Stimulated activated naive CD8-positive, alpha-beta T cell treated with anti-CD3 and anti-CD28 coated beads, Interleukin-15, Interleukin-2, amounts not matched to agents 100 ng/mL and 50 ng/mL, for 24 hours (primary cell): ENCODE measurements at regions not wholly inside any gene's neighbourhood (a gene's known extent, or its start where the extent isn't known, plus 50 kb on each side); places are given as distances from the start of the nearest gene placed in this dataset.
"Not testable (repeated sequence)": the region's sequence is repeated elsewhere in the genome, so short reads cannot be mapped to it uniquely, and the experiment has no call there.

Source experiments
- H3K27ac Mint-ChIP-seq: one replicate; pipeline ENCODE4 v1.8.0; 2021; ENCODE audit warnings: mild to moderate bottlenecking, mixed read lengths
- H3K27me3 Mint-ChIP-seq: one replicate; pipeline ENCODE4 v1.8.0; 2021; ENCODE audit warnings: mixed read lengths
- H3K36me3 Mint-ChIP-seq: one replicate; pipeline ENCODE4 v1.8.0; 2021; ENCODE audit warnings: low read depth, mixed read lengths
- H3K4me1 Mint-ChIP-seq: one replicate; pipeline ENCODE4 v1.8.0; 2021; ENCODE audit warnings: low read depth, mixed read lengths
- H3K4me3 Mint-ChIP-seq: one replicate; pipeline ENCODE4 v1.8.0; 2021; ENCODE audit warnings: mild to moderate bottlenecking, mixed read lengths
- H3K9me3 Mint-ChIP-seq: one replicate; pipeline ENCODE4 v1.8.0; 2021; ENCODE audit warnings: mixed read lengths

- H3K27ac Mint-ChIP-seq, result no peak overlapping the region
- no peaks in the 10 kb centered on the region for H3K9me3 Mint-ChIP-seq
- no peaks in the 10 kb centered on the region for H3K4me1 Mint-ChIP-seq
- peaks cover 5% of the 10 kb centered on the region for H3K36me3 Mint-ChIP-seq
- H3K27me3 Mint-ChIP-seq, result no peaks in the 10 kb centered on the region
- H3K4me3 Mint-ChIP-seq, result no peak overlapping the region
These were observed 51.5 kb upstream of the IFNE start for GRCh38 chr9:21533597-21533996.

- no peaks in the 10 kb centered on the region for H3K27me3 Mint-ChIP-seq
- no peak overlapping the region for H3K4me3 Mint-ChIP-seq
- H3K36me3 Mint-ChIP-seq, result peaks cover 5% of the 10 kb centered on the region
- no peak overlapping the region for H3K27ac Mint-ChIP-seq
- H3K4me1 Mint-ChIP-seq, result no peaks in the 10 kb centered on the region
- H3K9me3 Mint-ChIP-seq, result no peaks in the 10 kb centered on the region
These were observed 53.3 kb upstream of the IFNE start for GRCh38 chr9:21535396-21535795.

GRCh38 chr9:21542787-21543186 is 60.7 kb upstream of the IFNE start:
- Mint-ChIP-seq H3K4me3 (no peak overlapping the region), H3K27ac (no peak overlapping the region), H3K4me1 (peaks cover 8% of the 10 kb centered on the region), H3K27me3 (no peaks in the 10 kb centered on the region), H3K9me3 (peaks cover 4% of the 10 kb centered on the region), H3K36me3 (peaks cover 4% of the 10 kb centered on the region)

- H3K27me3 Mint-ChIP-seq, result peaks cover 2% of the 10 kb centered on the region
- H3K4me1 Mint-ChIP-seq, result peaks cover 9% of the 10 kb centered on the region
- no peak overlapping the region for H3K4me3 Mint-ChIP-seq
- peaks cover 4% of the 10 kb centered on the region for H3K36me3 Mint-ChIP-seq
- H3K27ac Mint-ChIP-seq, result no peak overlapping the region
- H3K9me3 Mint-ChIP-seq, result peaks cover 4% of the 10 kb centered on the region
These were observed 61.1 kb upstream of the IFNE start for GRCh38 chr9:21543187-21543586.

GRCh38 chr9:21543816-21544215 is 61.7 kb upstream of the IFNE start:
- H3K9me3 Mint-ChIP-seq, H3K27me3 Mint-ChIP-seq, H3K4me3 Mint-ChIP-seq, H3K36me3 Mint-ChIP-seq, H3K27ac Mint-ChIP-seq: not testable (repeated sequence)
- H3K4me1 Mint-ChIP-seq, result peaks cover 14% of the 10 kb centered on the region

- Mint-ChIP-seq H3K27ac (no peak overlapping the region), H3K27me3 (peaks cover 3% of the 10 kb centered on the region), H3K4me1 (peaks cover 37% of the 10 kb centered on the region), H3K36me3 (peaks cover 4% of the 10 kb centered on the region), H3K4me3 (no peak overlapping the region), H3K9me3 (peaks cover 4% of the 10 kb centered on the region)
These were observed 64.8 kb upstream of the IFNE start for GRCh38 chr9:21546949-21547348.

GRCh38 chr9:21549251-21549765 is 67.2 kb upstream of the IFNE start:
- H3K27me3 Mint-ChIP-seq, result peaks cover 6% of the 10 kb centered on the region

GRCh38 chr9:21549890-21550289 is 67.8 kb upstream of the IFNE start:
- Mint-ChIP-seq H3K27me3 (peaks cover 6% of the 10 kb centered on the region), H3K36me3 (no peaks in the 10 kb centered on the region), H3K27ac (no peak overlapping the region), H3K4me1 (peaks cover 35% of the 10 kb centered on the region), H3K9me3 (no peaks in the 10 kb centered on the region), H3K4me3 (no peak overlapping the region)

More at GRCh38 chr9:21549251-21549765, 67.2 kb upstream of the IFNE start:
- Mint-ChIP-seq H3K36me3 (no peaks in the 10 kb centered on the region), H3K27ac (peak overlapping the region; percentile 7), H3K9me3 (no peaks in the 10 kb centered on the region), H3K4me3 (no peak overlapping the region), H3K4me1 (peaks cover 32% of the 10 kb centered on the region)

GRCh38 chr9:21550392-21550791 is 68.3 kb upstream of the IFNE start:
- Mint-ChIP-seq H3K9me3 (no peaks in the 10 kb centered on the region), H3K27me3 (peaks cover 9% of the 10 kb centered on the region), H3K36me3 (no peaks in the 10 kb centered on the region), H3K27ac (no peak overlapping the region), H3K4me1 (peaks cover 40% of the 10 kb centered on the region), H3K4me3 (no peak overlapping the region)

- Mint-ChIP-seq H3K36me3 (no peaks in the 10 kb centered on the region), H3K9me3 (no peaks in the 10 kb centered on the region), H3K27ac (no peak overlapping the region), H3K4me3 (no peak overlapping the region), H3K27me3 (peaks cover 15% of the 10 kb centered on the region), H3K4me1 (peaks cover 48% of the 10 kb centered on the region)
These were observed 69.3 kb upstream of the IFNE start for GRCh38 chr9:21551401-21551800.

- Mint-ChIP-seq H3K27me3 (peaks cover 24% of the 10 kb centered on the region), H3K4me3 (no peak overlapping the region), H3K9me3 (no peaks in the 10 kb centered on the region), H3K27ac (no peak overlapping the region), H3K4me1 (peaks cover 58% of the 10 kb centered on the region), H3K36me3 (no peaks in the 10 kb centered on the region)
These were observed 70.4 kb upstream of the IFNE start for GRCh38 chr9:21552244-21553170.

GRCh38 chr9:21553441-21553840 is 71.3 kb upstream of the IFNE start:
- Mint-ChIP-seq H3K4me1 (peaks cover 63% of the 10 kb centered on the region), H3K27me3 (peaks cover 31% of the 10 kb centered on the region), H3K27ac (no peak overlapping the region), H3K9me3 (no peaks in the 10 kb centered on the region), H3K4me3 (no peak overlapping the region), H3K36me3 (no peaks in the 10 kb centered on the region)

GRCh38 chr9:21554813-21555212 is 72.7 kb upstream of the IFNE start:
- Mint-ChIP-seq H3K27ac (no peak overlapping the region), H3K36me3 (no peaks in the 10 kb centered on the region), H3K4me1 (peaks cover 58% of the 10 kb centered on the region), H3K9me3 (no peaks in the 10 kb centered on the region), H3K27me3 (peaks cover 37% of the 10 kb centered on the region), H3K4me3 (no peak overlapping the region)

GRCh38 chr9:21555911-21556310 is 73.8 kb upstream of the IFNE start:
- H3K36me3 Mint-ChIP-seq, result no peaks in the 10 kb centered on the region
- no peak overlapping the region for H3K4me3 Mint-ChIP-seq
- no peak overlapping the region for H3K27ac Mint-ChIP-seq
- no peaks in the 10 kb centered on the region for H3K9me3 Mint-ChIP-seq
- peaks cover 55% of the 10 kb centered on the region for H3K4me1 Mint-ChIP-seq
- peaks cover 43% of the 10 kb centered on the region for H3K27me3 Mint-ChIP-seq

- Mint-ChIP-seq H3K27me3 (peaks cover 43% of the 10 kb centered on the region), H3K4me3 (peak overlapping the region; percentile 48), H3K9me3 (no peaks in the 10 kb centered on the region), H3K36me3 (no peaks in the 10 kb centered on the region), H3K27ac (no peak overlapping the region), H3K4me1 (peaks cover 52% of the 10 kb centered on the region)
These were observed 74.7 kb upstream of the IFNE start for GRCh38 chr9:21556581-21557427.
